GM06990 (cell line): ENCODE measurements at regions not wholly inside any gene's neighbourhood (a gene's known extent, or its start where the extent isn't known, plus 50 kb on each side); places are given as distances from the start of the nearest gene placed in this dataset.

Experiments
- DNase-seq: peaks from one replicate; pipeline ENCODE4 v3.0.0-alpha.2; 2011; ENCODE audit not compliant: insufficient read length; ENCODE audit errors: extremely low read depth
- H3K27me3 ChIP-seq: replicated peaks from 2 replicates; pipeline ENCODE4 v1.6.0; 2011; ENCODE audit warnings: low read length; ENCODE audit not compliant: control insufficient read depth, insufficient read depth
- H3K36me3 ChIP-seq: 2 replicates; pipeline ENCODE4 v1.5.1; 2011; ENCODE audit warnings: low read length; ENCODE audit not compliant: control insufficient read depth, insufficient read depth
- H3K4me3 ChIP-seq: replicated peaks from 2 replicates; pipeline ENCODE4 v1.5.1; 2011; ENCODE audit warnings: low read depth, mild to moderate bottlenecking, control low read depth, low read length
- CTCF ChIP-seq: IDR thresholded peaks from 2 replicates; pipeline ENCODE4 v1.5.1; 2011; ENCODE audit warnings: low read length, control low read depth, mild to moderate bottlenecking, inconsistent platforms; ENCODE audit not compliant: insufficient read depth, poor library complexity, severe bottlenecking

- no peak for DNase-seq
- TF ChIP-seq CTCF: no peak
- H3K27me3 ChIP-seq: no peaks in the 10 kb centered on the region; the same call in 1 of the 2 replicates
- H3K4me3 ChIP-seq: no peak overlapping the region
- no peaks in the 10 kb centered on the region for H3K36me3 ChIP-seq
Observed at GRCh38 chr11:128195057-128195751, 392.2 kb downstream of the ETS1 start.

GRCh38 chr11:128194216-128194615 lies 393.1 kb downstream of the ETS1 start:
- Histone ChIP-seq H3K4me3 (no peak overlapping the region), H3K36me3 (no peaks in the 10 kb centered on the region), H3K27me3 (no peaks in the 10 kb centered on the region; the same call in 1 of the 2 replicates)
- no peak for DNase-seq
- no peak for TF ChIP-seq CTCF

DNA sequence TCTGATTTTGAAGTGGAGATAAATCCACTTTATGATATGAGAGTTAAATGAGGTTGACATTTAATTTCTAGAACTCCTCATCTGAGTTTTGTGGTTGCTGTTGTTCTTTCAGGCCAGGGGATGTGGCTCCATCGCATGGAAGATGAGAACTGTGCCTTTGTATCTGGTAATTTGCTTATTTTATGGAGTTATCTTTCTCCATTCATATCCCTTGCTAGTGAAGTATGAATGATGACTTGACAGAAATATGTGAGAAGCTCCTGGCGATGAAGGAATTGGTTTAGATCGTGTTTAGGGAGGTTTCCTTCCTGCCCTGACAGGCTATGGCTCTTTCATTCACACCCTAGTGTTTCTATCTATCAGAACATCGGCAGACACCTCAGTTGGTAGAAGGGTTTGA lies 393.7 kb downstream of the ETS1 start:
- Histone ChIP-seq H3K27me3 (no peaks in the 10 kb centered on the region; the same call in 1 of the 2 replicates), H3K4me3 (no peak overlapping the region), H3K36me3 (no peaks in the 10 kb centered on the region)
- DNase-seq: no peak
- no peak for TF ChIP-seq CTCF

- no peak for DNase-seq
- Histone ChIP-seq H3K4me3 (no peak overlapping the region), H3K27me3 (no peaks in the 10 kb centered on the region; the same call in 1 of the 2 replicates), H3K36me3 (no peaks in the 10 kb centered on the region)
- no peak for TF ChIP-seq CTCF
Observed at GRCh38 chr11:128190312-128190711, 397.0 kb downstream of the ETS1 start.

DNA sequence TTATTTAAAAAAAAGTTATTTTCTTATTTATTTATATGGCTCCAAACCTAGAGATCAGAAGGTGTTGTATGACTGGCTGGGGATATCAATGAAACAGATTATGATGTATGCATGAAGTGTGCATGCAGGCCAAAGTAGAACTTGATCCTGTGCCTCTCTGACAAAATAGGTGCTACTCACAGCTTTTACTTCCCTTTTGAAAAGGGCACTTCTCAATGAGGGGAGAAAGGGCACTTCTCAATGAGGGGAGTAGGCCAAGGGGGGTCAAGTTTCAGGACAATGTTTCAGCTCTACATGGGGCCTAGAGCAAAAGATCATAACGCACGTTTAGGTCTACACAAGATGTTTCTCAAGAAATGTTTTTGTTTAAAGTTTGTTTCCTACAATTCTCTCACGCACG lies 397.5 kb downstream of the ETS1 start:
- no peak for TF ChIP-seq CTCF
- DNase-seq: no peak
- no peak overlapping the region for H3K4me3 ChIP-seq
- H3K27me3 ChIP-seq: no peaks in the 10 kb centered on the region; the same call in 1 of the 2 replicates
- no peaks in the 10 kb centered on the region for H3K36me3 ChIP-seq
